ENCODE measurements at regions not wholly inside any gene's neighbourhood (a gene's known extent, or its start where the extent isn't known, plus 50 kb on each side); places are given as distances from the start of the nearest gene placed in this dataset.

- DNase-seq (ENCODE audit: low read depth in 4 of 4, low spot score in 3 of 4), result no peak
These were observed 379.3 kb downstream of the BCL11A start for GRCh38 chr2:60174146-60174545.

- DNase-seq (ENCODE audit: low read depth in 4 of 4, low spot score in 3 of 4), result no peak
These were observed 380.7 kb downstream of the BCL11A start for GRCh38 chr2:60172801-60173200.

DNA sequence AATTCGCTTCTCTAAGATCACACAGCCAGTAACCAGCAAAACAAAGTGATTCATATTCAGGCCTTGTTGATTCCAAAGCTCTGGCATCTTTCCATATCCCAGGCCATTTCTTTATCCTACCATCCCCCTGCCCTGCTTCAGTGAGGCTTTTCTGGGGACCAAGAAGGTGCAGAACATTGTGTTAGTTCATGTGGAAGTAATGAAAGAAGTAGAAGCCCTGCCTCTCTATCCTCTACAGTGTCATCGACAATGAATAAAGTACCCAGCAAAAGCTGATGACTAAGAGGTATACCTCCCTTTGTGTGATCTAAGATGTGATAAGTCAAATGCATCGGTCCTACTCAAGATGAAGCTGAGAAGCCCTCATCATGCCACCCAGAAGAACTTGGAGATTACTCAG, 383.2 kb downstream of the BCL11A start:
- no peak for DNase-seq (ENCODE audit: low read depth in 4 of 4, low spot score in 3 of 4)

GRCh38 chr2:60168247-60168646, 385.2 kb downstream of the BCL11A start:
- DNase-seq (ENCODE audit: low read depth in 4 of 4, low spot score in 3 of 4), result no peak

GRCh38 chr2:60167089-60167488, 386.4 kb downstream of the BCL11A start:
- DNase-seq (ENCODE audit: low read depth in 4 of 4, low spot score in 3 of 4), result no peak

DNA sequence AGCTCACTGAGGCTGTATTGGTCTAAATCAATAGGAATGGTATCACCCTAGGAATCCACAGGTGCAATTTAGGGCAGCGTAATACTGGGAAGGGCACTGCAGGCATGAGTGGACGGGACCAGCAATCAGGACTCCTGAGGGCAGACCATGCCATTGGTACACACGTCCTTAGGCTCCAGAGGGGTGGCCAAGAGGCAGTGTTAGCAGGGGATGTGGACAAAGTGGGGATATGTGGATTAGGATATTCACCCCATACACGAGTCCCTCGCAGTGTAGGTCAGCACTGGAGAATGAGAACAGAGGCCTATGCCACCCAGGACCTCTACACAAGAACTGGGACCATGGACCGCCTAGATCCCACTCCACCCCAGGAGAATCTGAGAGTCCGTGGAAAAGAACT, 389.8 kb downstream of the BCL11A start:
- DNase-seq (ENCODE audit: low read depth in 4 of 4, low spot score in 3 of 4), result no peak

DNA sequence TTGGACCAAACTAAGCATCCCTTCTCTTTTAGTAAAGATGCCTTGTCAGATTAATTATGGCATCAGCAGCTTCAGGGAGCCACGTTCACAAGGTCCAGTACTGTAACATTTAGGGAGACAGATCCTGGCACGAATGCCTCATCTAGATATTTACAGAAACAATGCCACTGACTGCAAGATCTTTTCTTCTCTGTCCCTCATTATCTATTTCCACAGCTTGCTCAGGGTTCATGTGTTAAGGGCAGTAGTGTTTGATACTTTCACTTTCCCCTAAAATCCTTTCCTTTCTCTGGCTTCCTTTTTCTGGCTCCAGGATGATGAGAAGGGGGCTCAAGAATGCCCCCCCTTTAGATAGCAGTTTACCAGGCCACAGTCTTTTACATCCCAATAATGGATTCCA, 393.9 kb downstream of the BCL11A start:
- DNase-seq (ENCODE audit: low read depth in 4 of 4, low spot score in 3 of 4), result no peak

GRCh38 chr2:60158262-60158661, 395.2 kb downstream of the BCL11A start:
- no peak for DNase-seq (ENCODE audit: low read depth in 4 of 4, low spot score in 3 of 4)

DNA sequence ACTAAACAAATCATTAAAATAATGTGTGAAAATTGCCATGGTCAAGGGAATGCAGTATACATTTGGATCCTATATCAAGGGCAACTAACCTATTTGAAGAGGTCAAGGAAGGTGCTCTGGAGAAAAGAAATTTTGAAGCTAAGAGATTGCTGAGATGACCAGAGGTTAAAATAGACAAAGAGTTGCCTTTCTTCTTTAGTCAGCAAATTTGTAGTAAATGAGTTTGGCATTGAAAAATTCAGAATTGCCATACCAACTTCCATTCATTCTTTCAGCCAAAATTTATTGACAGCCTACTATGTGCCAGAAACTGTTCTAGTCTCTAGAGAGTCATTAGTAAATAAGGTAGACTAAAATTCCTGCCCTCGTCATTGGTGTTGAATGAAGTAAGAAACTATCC, 396.2 kb downstream of the BCL11A start:
- DNase-seq (ENCODE audit: low read depth in 4 of 4, low spot score in 3 of 4), result no peak

- no peak for DNase-seq (ENCODE audit: low read depth in 4 of 4, low spot score in 3 of 4)
These were observed 399.3 kb downstream of the BCL11A start for GRCh38 chr2:60154142-60154541.

- DNase-seq (ENCODE audit: low read depth in 4 of 4, low spot score in 3 of 4), result no peak
These were observed 401.1 kb downstream of the BCL11A start for GRCh38 chr2:60152226-60152833.

- DNase-seq (ENCODE audit: low read depth in 4 of 4, low spot score in 3 of 4), result no peak
These were observed 404.3 kb downstream of the BCL11A start for GRCh38 chr2:60149176-60149575.

DNA sequence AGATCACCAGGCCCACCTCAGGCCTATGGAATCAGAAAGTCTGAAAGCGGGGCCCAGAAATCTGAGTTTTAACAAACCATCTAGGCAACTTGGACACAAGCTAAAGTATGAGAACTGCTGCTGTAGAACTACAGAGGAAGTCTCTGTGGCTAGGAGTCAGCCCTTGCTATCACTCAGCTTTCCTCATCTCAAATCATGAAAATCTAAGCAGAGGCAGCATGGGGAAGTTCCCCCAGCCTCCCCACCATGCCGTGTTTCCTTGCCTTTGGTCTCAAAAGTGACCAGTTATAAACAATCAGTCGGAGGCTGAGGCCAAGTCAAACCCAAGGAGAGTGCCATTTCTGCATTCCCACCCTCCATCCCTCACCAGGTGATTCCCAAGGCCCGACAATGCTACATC, 404.7 kb downstream of the BCL11A start:
- DNase-seq (ENCODE audit: low read depth in 4 of 4, low spot score in 3 of 4), result no peak

GRCh38 chr2:60140185-60140584, 413.3 kb downstream of the BCL11A start:
- no peak for DNase-seq (ENCODE audit: low read depth in 4 of 4, low spot score in 3 of 4)

DNA sequence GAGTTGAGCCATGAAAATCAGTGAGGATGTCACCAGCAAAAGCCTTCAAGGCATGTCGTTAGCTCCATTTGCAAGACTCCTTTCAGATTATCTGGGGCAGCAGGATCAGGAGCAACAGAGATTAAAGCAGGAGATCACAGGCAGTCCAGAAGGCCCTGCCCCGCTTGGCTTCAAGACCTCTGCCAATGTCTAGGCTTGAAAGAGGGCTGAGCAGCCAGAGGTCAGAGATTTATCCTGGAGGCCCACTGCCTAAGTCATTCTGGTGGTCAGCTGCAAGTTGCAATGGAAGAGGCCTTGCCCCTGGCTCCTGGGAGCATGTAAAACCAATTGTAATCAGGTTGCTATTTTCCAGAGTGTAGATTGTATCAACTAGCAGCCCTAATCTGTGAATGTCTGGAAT, 416.5 kb downstream of the BCL11A start:
- no peak for DNase-seq (ENCODE audit: low read depth in 4 of 4, low spot score in 3 of 4)

DNA sequence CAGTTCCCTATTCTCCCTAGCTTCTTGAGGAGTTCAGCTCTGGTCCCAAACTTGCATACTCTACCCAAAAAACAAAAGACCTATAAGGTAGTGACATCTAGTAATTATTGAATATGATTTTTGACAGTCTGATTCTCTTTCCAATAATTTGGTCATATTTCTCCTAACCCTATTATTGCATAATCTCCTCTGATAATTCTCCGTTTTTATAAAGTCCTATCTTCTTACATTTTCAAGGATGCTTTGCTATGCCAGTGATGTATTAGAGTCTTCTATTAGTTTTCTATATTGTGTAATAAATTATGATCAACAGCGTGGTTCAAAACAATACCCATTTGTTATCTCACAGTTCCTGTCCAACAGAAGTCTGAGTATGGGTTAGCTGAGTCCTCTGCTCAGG, 426.3 kb downstream of the BCL11A start:
- no peak for DNase-seq (ENCODE audit: low read depth in 4 of 4, low spot score in 3 of 4)

DNA sequence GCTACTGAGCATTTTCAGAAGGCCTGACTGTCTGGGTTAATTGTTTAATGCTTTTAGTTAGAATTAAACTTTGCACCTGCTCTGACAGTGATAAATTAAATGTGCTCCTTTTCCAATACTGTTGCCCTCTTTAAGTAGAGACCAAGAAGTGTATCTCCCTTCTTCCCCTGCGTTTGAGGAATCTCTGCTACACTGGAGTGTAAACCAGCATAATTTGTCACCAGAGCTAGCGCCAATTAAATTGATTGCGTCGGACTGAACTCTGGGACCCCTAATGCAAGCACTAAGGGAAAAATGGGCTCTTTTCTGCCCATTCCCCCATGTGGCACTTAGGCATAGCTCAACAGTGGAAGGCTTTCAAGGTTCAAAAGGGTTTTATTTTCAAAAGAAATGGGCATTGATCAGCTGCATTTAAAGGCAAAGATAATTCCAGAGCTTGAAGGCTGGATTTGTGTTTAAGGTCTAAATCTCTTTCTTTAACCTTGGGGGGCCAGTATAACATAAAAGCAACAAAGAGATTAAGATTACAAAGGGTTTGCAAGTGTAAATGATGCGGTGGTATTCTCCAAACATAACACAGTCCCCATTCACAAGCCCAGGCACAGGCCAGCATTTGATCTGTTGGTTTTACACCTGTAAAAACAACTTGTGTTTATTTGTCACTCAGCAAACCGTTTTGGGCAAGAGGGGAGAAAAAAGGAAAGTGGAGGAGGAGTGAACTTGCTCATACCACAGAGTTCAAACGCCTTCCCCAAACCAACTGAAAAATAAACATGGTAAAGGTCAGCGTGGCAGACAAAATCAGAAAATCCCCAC, 427.6 kb downstream of the BCL11A start:
- DNase-seq (ENCODE audit: low read depth in 4 of 4, low spot score in 3 of 4), result no peak

DNA sequence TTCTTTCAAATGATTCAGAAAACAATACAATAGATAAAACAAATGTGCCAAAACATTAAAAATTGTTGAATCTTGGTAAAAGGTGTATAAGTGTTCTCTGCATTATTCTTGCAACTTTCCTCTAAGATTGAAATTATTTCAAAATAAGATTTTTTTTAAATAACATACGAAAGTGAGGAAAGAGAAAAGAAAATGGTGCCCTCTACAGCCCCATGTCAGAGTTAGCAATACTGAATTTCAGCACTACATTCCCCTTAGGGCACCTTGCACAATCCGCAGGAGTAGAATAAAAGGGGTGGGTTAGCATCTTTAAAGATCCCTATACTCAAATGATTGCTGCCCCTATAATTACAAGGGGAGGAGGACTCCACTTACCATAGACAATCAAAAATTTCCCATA, 433.7 kb downstream of the BCL11A start:
- no peak for DNase-seq (ENCODE audit: low read depth in 4 of 4, low spot score in 3 of 4)

DNA sequence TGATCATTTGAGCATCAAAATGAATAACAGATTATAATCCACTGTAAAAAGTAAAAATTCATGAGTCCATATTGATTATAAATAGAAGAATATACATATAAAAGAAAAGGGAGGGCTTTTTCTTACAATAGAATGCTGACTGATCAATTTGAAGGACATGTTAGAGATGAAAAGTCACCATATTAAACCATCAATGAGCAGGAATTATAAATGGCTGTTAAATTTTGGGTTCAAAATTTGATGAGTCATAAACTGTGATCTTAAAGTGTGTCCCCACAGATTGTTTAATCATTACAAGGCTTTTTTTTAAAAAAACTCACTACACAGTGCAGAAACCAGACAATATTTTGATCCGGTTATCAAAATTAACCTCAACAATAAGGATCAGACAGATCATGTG, 434.5 kb downstream of the BCL11A start:
- DNase-seq (ENCODE audit: low read depth in 4 of 4, low spot score in 3 of 4), result no peak

DNA sequence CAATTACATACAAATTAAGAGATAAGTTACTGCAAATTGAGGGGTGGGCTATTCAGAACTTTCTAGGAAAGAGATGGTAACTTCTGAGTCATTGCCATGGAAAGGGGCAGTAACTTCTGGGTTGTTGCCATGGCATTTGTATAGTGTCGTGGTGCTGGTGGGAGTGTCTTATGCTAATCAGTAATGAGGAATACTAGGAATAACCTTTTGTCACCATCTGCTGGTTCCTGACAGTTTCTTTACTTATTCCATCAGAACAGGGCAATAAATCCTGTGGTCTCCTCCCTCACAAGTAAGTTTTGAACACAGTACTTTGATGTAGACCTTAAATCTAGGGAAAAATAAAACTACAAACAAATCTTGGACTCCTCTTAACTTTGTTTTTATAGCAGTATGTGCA, 435.4 kb downstream of the BCL11A start:
- DNase-seq (ENCODE audit: low read depth in 4 of 4, low spot score in 3 of 4), result no peak

DNA sequence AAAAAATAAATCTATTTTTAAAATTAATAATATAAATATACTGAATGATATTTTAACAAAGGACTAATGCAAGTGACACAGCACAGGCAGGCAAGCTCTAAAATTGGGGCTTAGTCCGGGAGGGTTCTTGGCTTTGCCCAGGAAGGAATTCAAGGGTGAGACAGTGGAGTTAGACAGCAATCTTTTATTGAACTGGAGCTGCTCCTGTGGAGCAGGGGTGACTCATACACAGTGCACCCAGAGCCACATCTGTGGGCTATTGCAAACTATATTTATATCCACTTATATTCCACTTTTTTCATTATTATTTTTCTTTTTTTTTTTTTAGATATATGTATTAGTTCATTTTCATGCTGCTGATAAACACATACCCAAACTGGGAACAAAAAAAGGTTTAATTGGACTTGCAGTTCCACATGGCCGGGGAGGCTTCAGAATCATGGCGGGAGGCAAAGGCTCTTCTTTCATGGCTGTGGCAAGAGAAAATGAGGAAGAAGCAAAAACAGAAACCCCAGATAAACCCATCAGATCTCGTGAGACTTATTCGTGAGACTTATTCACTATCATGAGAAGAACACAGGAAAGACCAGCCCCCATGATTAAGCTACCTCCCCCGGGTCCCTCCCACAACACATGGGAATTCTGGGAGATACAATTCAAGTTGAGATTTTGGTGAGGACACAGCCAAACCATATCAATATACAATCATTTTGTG, 437.1 kb downstream of the BCL11A start:
- no peak for DNase-seq (ENCODE audit: low read depth in 4 of 4, low spot score in 3 of 4)

DNA sequence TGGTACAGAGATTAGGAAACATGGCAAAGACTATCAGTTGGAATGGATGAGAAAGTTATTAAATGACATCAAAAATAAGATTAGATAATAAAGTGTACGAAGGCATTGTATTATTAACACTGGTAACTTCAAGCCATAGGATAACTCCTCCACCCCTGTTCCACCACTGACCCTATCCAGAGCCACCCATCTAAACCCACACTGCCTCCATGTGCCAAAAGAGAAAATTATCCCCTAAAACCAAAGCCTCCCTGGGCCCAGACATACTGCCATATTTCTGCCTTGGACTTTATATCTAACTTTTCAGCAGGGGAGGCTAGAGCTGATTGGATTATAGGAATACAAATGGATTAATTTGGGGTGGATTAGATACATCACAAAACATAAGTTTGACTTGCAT, 443.7 kb downstream of the BCL11A start:
- DNase-seq (ENCODE audit: low read depth in 4 of 4, low spot score in 3 of 4), result no peak

Measured in right renal pelvis (tissue), 4 donors.